ENCODE measurements at regions not wholly inside any gene's neighbourhood (a gene's known extent, or its start where the extent isn't known, plus 50 kb on each side); places are given as distances from the start of the nearest gene placed in this dataset.

DNA sequence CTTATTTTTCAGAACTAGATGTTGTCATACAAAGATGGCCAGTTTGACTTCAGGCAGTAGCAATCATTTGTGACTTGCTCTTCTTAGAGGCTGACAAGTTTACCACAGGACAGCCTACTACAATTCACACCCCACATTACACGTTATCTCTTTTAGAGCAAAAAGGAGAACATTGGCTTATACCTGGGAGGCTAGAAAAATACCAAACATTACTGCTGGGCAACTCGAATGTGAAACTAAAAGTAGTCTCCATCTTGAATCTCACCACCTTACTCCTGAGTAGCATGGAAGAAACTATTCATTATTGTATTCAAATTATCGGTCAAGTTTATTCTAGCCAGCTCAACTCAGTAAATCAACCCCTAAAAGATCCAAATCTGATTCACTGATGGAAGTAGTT lies 90.7 kb upstream of the TMEM26 start:
- no peaks in the 10 kb centered on the region for H3F3A ChIP-seq (ENCODE audit: insufficient read depth, low read length, poor library complexity, severe bottlenecking)
- H3K4me2 ChIP-seq (ENCODE audit: low read length), result no peak overlapping the region
- H3K4me3 ChIP-seq (ENCODE audit: low read length), result no peak overlapping the region
- no peak overlapping the region for H3K9ac ChIP-seq (ENCODE audit: low read length)
- no peaks in the 10 kb centered on the region for H3K9me2 ChIP-seq (ENCODE audit: insufficient read depth, low read length)
- H3K79me2 ChIP-seq (replicated peaks; ENCODE audit: insufficient read depth, low read length), result no peaks in the 10 kb centered on the region
- no peak overlapping the region for H2AFZ ChIP-seq (ENCODE audit: low read depth, low read length)
- no peaks in the 10 kb centered on the region for H3K36me3 ChIP-seq (ENCODE audit: insufficient read depth, low read length)
- H4K20me1 ChIP-seq (ENCODE audit: insufficient read depth), result no peaks in the 10 kb centered on the region
- H3K9me3 ChIP-seq (ENCODE audit: low read length), result no peaks in the 10 kb centered on the region
- H3K27me3 ChIP-seq (ENCODE audit: insufficient read depth, low read depth, low read length), result no peaks in the 10 kb centered on the region
- H3K27ac ChIP-seq (ENCODE audit: low read length), result no peak overlapping the region
- TF ChIP-seq, protein P1, sequence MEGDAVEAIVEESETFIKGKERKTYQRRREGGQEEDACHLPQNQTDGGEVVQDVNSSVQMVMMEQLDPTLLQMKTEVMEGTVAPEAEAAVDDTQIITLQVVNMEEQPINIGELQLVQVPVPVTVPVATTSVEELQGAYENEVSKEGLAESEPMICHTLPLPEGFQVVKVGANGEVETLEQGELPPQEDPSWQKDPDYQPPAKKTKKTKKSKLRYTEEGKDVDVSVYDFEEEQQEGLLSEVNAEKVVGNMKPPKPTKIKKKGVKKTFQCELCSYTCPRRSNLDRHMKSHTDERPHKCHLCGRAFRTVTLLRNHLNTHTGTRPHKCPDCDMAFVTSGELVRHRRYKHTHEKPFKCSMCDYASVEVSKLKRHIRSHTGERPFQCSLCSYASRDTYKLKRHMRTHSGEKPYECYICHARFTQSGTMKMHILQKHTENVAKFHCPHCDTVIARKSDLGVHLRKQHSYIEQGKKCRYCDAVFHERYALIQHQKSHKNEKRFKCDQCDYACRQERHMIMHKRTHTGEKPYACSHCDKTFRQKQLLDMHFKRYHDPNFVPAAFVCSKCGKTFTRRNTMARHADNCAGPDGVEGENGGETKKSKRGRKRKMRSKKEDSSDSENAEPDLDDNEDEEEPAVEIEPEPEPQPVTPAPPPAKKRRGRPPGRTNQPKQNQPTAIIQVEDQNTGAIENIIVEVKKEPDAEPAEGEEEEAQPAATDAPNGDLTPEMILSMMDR (IDR thresholded peaks at IDR 0.05; ENCODE audit: poor library complexity, severe bottlenecking), result no peak
- TF ChIP-seq POLR2AphosphoS5 (IDR thresholded peaks at IDR 0.05) (no peak), EP300 (conservative IDR thresholded peaks at IDR 0.05; ENCODE audit: poor library complexity, severe bottlenecking) (no peak), RAD21 (conservative IDR thresholded peaks at IDR 0.05) (no peak), MXI1 (conservative IDR thresholded peaks at IDR 0.05; ENCODE audit: poor library complexity, severe bottlenecking) (no peak), SMC3 (conservative IDR thresholded peaks at IDR 0.05; ENCODE audit: poor library complexity) (no peak), EZH2 (IDR thresholded peaks at IDR 0.05; ENCODE audit: borderline replicate concordance, insufficient read depth, low read length, poor library complexity, severe bottlenecking) (no peak), TAF1 (IDR thresholded peaks at IDR 0.05; ENCODE audit: low read depth) (no peak)
- TF ChIP-seq, protein P2, sequence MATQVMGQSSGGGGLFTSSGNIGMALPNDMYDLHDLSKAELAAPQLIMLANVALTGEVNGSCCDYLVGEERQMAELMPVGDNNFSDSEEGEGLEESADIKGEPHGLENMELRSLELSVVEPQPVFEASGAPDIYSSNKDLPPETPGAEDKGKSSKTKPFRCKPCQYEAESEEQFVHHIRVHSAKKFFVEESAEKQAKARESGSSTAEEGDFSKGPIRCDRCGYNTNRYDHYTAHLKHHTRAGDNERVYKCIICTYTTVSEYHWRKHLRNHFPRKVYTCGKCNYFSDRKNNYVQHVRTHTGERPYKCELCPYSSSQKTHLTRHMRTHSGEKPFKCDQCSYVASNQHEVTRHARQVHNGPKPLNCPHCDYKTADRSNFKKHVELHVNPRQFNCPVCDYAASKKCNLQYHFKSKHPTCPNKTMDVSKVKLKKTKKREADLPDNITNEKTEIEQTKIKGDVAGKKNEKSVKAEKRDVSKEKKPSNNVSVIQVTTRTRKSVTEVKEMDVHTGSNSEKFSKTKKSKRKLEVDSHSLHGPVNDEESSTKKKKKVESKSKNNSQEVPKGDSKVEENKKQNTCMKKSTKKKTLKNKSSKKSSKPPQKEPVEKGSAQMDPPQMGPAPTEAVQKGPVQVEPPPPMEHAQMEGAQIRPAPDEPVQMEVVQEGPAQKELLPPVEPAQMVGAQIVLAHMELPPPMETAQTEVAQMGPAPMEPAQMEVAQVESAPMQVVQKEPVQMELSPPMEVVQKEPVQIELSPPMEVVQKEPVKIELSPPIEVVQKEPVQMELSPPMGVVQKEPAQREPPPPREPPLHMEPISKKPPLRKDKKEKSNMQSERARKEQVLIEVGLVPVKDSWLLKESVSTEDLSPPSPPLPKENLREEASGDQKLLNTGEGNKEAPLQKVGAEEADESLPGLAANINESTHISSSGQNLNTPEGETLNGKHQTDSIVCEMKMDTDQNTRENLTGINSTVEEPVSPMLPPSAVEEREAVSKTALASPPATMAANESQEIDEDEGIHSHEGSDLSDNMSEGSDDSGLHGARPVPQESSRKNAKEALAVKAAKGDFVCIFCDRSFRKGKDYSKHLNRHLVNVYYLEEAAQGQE (IDR thresholded peaks at IDR 0.05; ENCODE audit: borderline replicate concordance), result no peak

DNA sequence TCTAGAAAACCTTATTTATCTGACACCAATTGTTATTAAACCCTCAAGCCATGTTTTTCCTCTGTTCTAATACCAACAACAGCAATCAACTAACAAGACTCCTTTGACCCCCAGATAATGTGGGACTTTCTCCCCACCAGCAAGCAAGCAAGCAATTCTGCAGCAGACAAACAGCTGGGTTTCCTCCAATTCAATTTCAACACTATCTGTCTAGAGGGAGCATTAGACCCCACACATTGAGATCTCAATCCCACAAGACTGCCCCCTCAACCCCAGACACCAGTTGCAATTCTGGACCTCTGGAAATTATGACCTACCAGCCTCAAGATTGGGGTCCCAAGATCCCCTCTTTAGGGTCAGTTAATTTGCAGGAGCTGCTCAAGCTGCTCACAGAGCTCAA lies 89.4 kb upstream of the TMEM26 start:
- H3K27me3 ChIP-seq (ENCODE audit: insufficient read depth, low read depth, low read length), result no peaks in the 10 kb centered on the region
- H3K27ac ChIP-seq (ENCODE audit: low read length), result no peak overlapping the region
- H3K9me2 ChIP-seq (ENCODE audit: insufficient read depth, low read length), result no peaks in the 10 kb centered on the region
- no peaks in the 10 kb centered on the region for H3F3A ChIP-seq (ENCODE audit: insufficient read depth, low read length, poor library complexity, severe bottlenecking)
- H3K9me3 ChIP-seq (ENCODE audit: low read length), result no peaks in the 10 kb centered on the region
- H3K36me3 ChIP-seq (ENCODE audit: insufficient read depth, low read length), result no peaks in the 10 kb centered on the region
- no peak overlapping the region for H3K4me3 ChIP-seq (ENCODE audit: low read length)
- no peaks in the 10 kb centered on the region for H3K79me2 ChIP-seq (replicated peaks; ENCODE audit: insufficient read depth, low read length)
- TF ChIP-seq EP300 (conservative IDR thresholded peaks at IDR 0.05; ENCODE audit: poor library complexity, severe bottlenecking), result no peak
- TF ChIP-seq RAD21 (conservative IDR thresholded peaks at IDR 0.05), result no peak
- TF ChIP-seq, protein P1 (IDR thresholded peaks at IDR 0.05; ENCODE audit: poor library complexity, severe bottlenecking), result no peak
- TF ChIP-seq SMC3 (conservative IDR thresholded peaks at IDR 0.05; ENCODE audit: poor library complexity), result no peak
- no peak for TF ChIP-seq MXI1 (conservative IDR thresholded peaks at IDR 0.05; ENCODE audit: poor library complexity, severe bottlenecking)
- no peak for TF ChIP-seq POLR2AphosphoS5 (IDR thresholded peaks at IDR 0.05)
- no peak for TF ChIP-seq TAF1 (IDR thresholded peaks at IDR 0.05; ENCODE audit: low read depth)
- no peak for TF ChIP-seq EZH2 (IDR thresholded peaks at IDR 0.05; ENCODE audit: borderline replicate concordance, insufficient read depth, low read length, poor library complexity, severe bottlenecking)
- TF ChIP-seq, protein P2 (IDR thresholded peaks at IDR 0.05; ENCODE audit: borderline replicate concordance), result no peak
- H2AFZ ChIP-seq (ENCODE audit: low read depth, low read length), result no peak overlapping the region
- no peaks in the 10 kb centered on the region for H4K20me1 ChIP-seq (ENCODE audit: insufficient read depth)
- no peak overlapping the region for H3K9ac ChIP-seq (ENCODE audit: low read length)
- no peak overlapping the region for H3K4me2 ChIP-seq (ENCODE audit: low read length)
